Immature natural killer cell (primary cell): ENCODE measurements at regions not wholly inside any gene's neighbourhood (a gene's known extent, or its start where the extent isn't known, plus 50 kb on each side); places are given as distances from the start of the nearest gene placed in this dataset.

Source experiments
- DNase-seq, 3 donors: peaks; one replicate each; pipeline ENCODE4 v3.0.0; 2022; ENCODE audit warnings: mixed read lengths in 1 of 3
- H3K27ac Mint-ChIP-seq, 6 donors: one replicate each; pipeline ENCODE4 v1.8.0; 2020; ENCODE audit warnings: mixed read lengths in 6 of 6, mild to moderate bottlenecking in 5 of 6, inconsistent platforms in 4 of 6, moderate library complexity in 3 of 6
- H3K27me3 Mint-ChIP-seq, 3 donors: one replicate each; pipeline ENCODE4 v1.8.0; 2020 to 2021; ENCODE audit warnings: low read depth in 3 of 3, mild to moderate bottlenecking in 3 of 3, mixed read lengths in 3 of 3, moderate library complexity in 3 of 3, inconsistent platforms in 1 of 3
- H3K36me3 Mint-ChIP-seq, 3 donors: one replicate each; pipeline ENCODE4 v1.8.0; 2020; ENCODE audit warnings: mixed read lengths in 3 of 3, inconsistent platforms in 2 of 3, mild to moderate bottlenecking in 2 of 3
- H3K4me1 Mint-ChIP-seq, 2 donors: one replicate each; pipeline ENCODE4 v1.8.0; 2020; ENCODE audit warnings: inconsistent platforms in 2 of 2, mild to moderate bottlenecking in 2 of 2, mixed read lengths in 2 of 2, moderate library complexity in 1 of 2
- H3K4me3 Mint-ChIP-seq, 5 donors: one replicate each; pipeline ENCODE4 v1.8.0; 2020; ENCODE audit warnings: mild to moderate bottlenecking in 5 of 5, mixed read lengths in 5 of 5, inconsistent platforms in 3 of 5, moderate library complexity in 3 of 5
- H3K9me3 Mint-ChIP-seq, 6 donors: one replicate each; pipeline ENCODE4 v1.8.0; 2020; ENCODE audit warnings: mild to moderate bottlenecking in 6 of 6, mixed read lengths in 6 of 6, inconsistent platforms in 4 of 6, moderate library complexity in 3 of 6

DNA sequence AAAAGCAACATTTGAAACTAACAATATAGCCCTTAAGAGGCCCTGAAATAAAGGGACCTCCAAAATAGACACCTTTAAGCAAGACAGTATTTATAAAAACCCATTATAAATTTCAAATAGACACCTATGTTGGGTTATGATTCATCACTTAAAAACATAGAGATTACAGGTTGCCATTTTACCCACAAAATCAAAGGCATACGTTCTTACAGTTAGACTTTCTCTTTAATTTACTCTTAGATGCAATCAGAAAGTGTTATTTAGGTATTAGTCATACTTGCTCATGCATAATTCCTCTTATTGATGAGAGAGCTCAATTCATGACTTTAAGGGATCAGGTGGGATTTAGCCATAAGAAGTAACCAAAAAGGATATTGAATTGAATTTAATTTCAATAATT is 51.5 kb upstream of the TMEM200A start:
- H3K36me3 Mint-ChIP-seq, result no peaks in the 10 kb centered on the region
- no peak for DNase-seq
- H3K27ac Mint-ChIP-seq, result no peak overlapping the region
- H3K27me3 Mint-ChIP-seq, result peaks cover 5 to 8% (median 6%) of the 10 kb centered on the region in 3 donors
- H3K4me3 Mint-ChIP-seq, result no peak overlapping the region
- no peaks in the 10 kb centered on the region for H3K9me3 Mint-ChIP-seq
- H3K4me1 Mint-ChIP-seq, result no peaks in the 10 kb centered on the region

DNA sequence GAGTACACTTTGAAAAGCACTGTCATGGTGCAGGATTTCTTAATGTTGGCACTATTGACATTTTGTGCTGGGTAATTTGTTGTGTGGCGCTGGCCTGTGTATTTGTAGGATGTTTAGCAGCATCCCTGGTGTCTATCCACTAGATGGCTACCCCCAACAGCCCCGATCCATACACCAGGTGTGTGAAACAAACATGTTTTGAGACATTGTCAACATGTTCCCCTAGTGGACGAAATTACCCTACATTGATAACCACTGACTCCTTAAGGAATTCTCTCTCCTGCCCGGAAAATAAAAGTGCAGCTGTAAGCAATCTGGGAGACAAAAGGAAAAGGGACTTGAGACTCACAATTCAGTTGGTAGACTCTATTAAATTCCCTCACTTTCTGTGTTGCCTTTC is 52.6 kb upstream of the TMEM200A start:
- H3K9me3 Mint-ChIP-seq, result no peaks in the 10 kb centered on the region
- peaks cover 3 to 5% (median 3%) of the 10 kb centered on the region in 3 donors for H3K27me3 Mint-ChIP-seq
- H3K27ac Mint-ChIP-seq, result no peak overlapping the region
- H3K36me3 Mint-ChIP-seq, result no peaks in the 10 kb centered on the region
- DNase-seq, result no peak
- H3K4me1 Mint-ChIP-seq, result no peaks in the 10 kb centered on the region
- H3K4me3 Mint-ChIP-seq, result no peak overlapping the region

DNA sequence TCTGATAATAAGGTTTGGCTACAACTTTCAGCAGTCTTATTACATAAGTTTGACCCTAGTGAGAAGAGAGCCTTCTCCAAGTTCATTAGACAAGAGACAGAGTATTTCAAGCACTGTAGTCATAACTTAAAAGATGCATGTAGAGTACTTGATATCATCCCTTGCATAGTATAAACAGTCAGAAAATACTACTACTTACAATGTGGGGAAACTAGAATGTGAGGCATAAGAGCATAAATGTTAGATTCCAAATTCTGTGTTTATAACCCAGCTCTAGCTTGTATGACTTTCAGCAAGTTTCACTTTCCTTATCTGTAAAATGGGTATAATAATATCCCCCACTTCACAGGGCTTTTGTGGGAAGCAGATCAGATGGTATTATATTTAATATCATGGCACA is 56.8 kb upstream of the TMEM200A start:
- H3K4me3 Mint-ChIP-seq, result no peak overlapping the region
- peaks cover 0 to 5% (median 3%) of the 10 kb centered on the region in 3 donors for H3K27me3 Mint-ChIP-seq
- H3K36me3 Mint-ChIP-seq, result no peaks in the 10 kb centered on the region
- no peaks in the 10 kb centered on the region for H3K4me1 Mint-ChIP-seq
- no peak overlapping the region for H3K27ac Mint-ChIP-seq
- H3K9me3 Mint-ChIP-seq, result no peaks in the 10 kb centered on the region
- DNase-seq, result no peak

DNA sequence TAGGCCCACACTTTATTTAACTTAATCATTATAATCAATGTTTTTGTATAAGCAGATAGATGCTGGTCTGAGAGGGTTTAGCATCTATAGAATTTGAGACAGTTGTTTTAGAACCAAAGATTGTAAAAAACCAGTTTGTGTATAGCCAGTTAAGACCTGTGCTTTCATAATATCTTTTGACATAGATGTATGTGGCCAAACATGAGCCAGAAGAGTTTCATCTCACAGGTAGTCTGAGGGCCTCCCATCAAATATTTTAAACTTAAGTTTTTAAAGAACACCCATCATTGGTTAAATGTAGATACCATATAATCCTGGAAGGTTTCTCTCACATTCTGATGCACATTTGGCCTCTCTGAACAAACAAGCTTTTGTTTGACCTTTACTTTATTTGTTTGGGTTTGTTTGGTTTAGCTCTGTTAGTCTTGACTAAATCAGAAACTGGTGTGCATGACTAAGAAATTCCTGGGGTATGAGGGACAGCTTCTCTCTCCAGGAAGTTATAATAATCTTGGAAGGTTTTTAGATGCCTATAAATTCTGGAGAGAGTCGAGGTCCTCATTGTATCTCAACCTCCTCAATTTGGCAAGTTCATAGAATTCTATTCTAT is 58.0 kb upstream of the TMEM200A start:
- Mint-ChIP-seq H3K27ac (no peak overlapping the region), H3K27me3 (peaks cover 2 to 5% (median 3%) of the 10 kb centered on the region in 3 donors), H3K4me3 (no peak overlapping the region), H3K9me3 (peaks cover 0 to 2% (median 0%) of the 10 kb centered on the region in 6 donors), H3K36me3 (no peaks in the 10 kb centered on the region), H3K4me1 (no peaks in the 10 kb centered on the region)
- no peak for DNase-seq

DNA sequence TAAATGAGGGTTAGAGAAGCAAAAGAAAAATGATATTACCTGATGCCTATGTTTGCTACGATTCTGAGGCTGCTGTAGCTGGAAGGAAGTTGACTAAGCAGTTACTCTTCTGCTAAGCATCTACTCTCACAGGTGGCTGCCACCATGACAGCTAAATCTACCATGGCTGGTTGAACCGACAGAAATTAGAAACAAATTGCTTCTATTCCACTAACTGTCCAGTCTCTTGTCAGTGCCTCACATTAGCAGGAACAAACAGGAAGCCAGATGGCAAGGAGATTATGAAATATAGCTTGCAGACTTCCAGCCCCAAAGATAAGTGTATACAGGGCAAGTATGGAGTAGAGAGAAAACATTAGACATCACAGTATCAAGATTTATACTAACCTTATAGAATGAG is 59.4 kb upstream of the TMEM200A start:
- no peak for DNase-seq
- H3K36me3 Mint-ChIP-seq, result peaks cover 0 to 4% (median 0%) of the 10 kb centered on the region in 3 donors
- no peak overlapping the region for H3K4me3 Mint-ChIP-seq
- no peaks in the 10 kb centered on the region for H3K4me1 Mint-ChIP-seq
- no peak overlapping the region for H3K27ac Mint-ChIP-seq
- H3K27me3 Mint-ChIP-seq, result peaks cover under 1 to 4% (median 2%) of the 10 kb centered on the region in 3 donors
- H3K9me3 Mint-ChIP-seq, result peaks cover 0 to 2% (median 0%) of the 10 kb centered on the region in 6 donors

DNA sequence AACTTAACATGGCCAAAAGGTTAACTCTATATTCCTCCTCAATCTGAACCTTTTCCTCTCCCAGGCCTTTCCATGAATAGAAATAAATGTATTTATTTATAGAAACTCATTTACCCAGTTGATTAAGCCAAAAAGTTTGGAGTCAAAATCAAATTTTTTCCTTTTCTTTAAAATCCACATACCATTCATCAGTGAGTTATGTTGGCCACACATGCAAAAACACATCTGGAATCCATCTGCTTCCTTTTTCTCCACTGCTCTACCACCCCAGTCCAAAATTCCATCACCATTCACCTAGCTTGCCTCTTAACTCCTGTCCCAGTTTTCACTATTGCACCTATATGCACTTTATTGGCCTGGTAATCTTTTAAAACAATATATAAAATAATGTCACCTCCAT is 62.4 kb upstream of the TMEM200A start:
- no peak overlapping the region for H3K4me3 Mint-ChIP-seq
- H3K27ac Mint-ChIP-seq, result no peak overlapping the region
- H3K36me3 Mint-ChIP-seq, result peaks cover 0 to 7% (median 4%) of the 10 kb centered on the region in 3 donors
- H3K4me1 Mint-ChIP-seq, result no peaks in the 10 kb centered on the region
- no peak for DNase-seq
- H3K27me3 Mint-ChIP-seq, result peaks cover 0 to 2% (median 1%) of the 10 kb centered on the region in 3 donors
- peaks cover 0 to 2% (median 0%) of the 10 kb centered on the region in 6 donors for H3K9me3 Mint-ChIP-seq

DNA sequence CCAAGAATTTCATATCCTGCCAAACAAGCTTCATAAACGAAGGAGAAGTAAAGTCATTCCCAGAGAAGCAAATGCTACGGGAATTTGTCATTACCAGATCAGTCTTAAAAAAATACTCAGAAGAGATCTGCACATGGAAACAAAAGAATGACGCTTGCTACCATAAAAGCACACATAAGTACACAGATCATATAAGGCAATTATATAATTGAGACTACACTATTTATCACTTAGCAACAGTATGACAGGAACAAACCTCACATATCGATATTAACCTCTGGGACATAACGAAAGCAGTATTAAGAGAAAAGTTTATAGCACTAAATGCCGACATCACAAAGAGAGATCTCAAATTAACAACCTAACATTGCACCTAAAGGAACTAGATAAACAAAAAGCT is 67.6 kb upstream of the TMEM200A start:
- Mint-ChIP-seq H3K36me3 (peaks cover 0 to 13% (median 4%) of the 10 kb centered on the region in 3 donors), H3K27ac (no peak overlapping the region), H3K4me1 (no peaks in the 10 kb centered on the region), H3K9me3 (peaks cover 0 to 5% (median 1%) of the 10 kb centered on the region in 6 donors), H3K27me3 (peaks cover 2 to 9% (median 6%) of the 10 kb centered on the region in 3 donors), H3K4me3 (no peak overlapping the region)
- no peak for DNase-seq

DNA sequence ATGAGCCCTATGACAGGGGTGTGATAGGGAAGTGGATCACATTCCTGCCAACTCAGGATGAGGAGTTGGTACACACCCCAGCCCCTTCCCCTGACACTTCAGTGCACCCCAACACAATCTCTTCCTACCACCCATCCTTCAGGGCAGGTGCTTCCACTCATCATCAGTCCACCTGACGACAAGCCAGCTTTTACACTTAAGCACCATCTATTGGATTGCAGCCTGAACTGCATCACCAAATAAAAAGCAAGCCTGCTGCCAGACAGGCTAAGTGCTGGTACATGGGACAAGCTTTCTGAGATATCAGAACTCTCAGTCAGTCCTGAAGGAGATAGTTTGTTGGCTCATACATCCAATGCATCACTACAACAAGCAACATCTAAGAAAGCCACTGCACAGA is 69.0 kb upstream of the TMEM200A start:
- H3K4me3 Mint-ChIP-seq, result no peak overlapping the region
- peaks cover 2 to 7% (median 6%) of the 10 kb centered on the region in 3 donors for H3K27me3 Mint-ChIP-seq
- peaks cover 0 to 13% (median 0%) of the 10 kb centered on the region in 3 donors for H3K36me3 Mint-ChIP-seq
- H3K4me1 Mint-ChIP-seq, result no peaks in the 10 kb centered on the region
- H3K27ac Mint-ChIP-seq, result no peak overlapping the region
- DNase-seq, result no peak
- peaks cover 0 to 5% (median 1%) of the 10 kb centered on the region in 6 donors for H3K9me3 Mint-ChIP-seq

DNA sequence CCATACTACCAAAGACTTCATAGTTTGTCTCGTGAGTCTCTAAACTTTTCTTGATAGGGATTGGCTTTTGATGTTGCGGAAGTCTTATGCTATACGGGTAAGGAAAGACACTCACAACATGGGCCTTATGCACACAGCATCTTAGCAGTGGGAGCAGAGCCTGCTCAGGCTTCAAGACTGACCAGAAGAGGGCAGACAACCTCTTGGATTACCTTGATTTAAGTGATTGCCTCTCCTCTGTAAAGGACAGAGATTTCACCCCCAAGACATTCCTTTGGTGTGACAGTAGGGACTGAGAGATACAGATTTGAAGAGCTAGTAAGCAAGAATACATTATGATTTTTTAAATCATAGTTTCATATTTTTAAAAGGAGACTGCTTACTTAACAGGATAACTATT is 71.0 kb upstream of the SAMD3 start:
- H3K27me3 Mint-ChIP-seq, result peaks cover 2 to 7% (median 5%) of the 10 kb centered on the region in 3 donors
- peak; percentile 15 to 36 (median 19) for DNase-seq
- H3K36me3 Mint-ChIP-seq, result peaks cover 0 to 10% (median 0%) of the 10 kb centered on the region in 3 donors
- peaks cover 0 to 5% (median 1%) of the 10 kb centered on the region in 6 donors for H3K9me3 Mint-ChIP-seq
- no peak overlapping the region for H3K4me3 Mint-ChIP-seq
- no peak overlapping the region for H3K27ac Mint-ChIP-seq
- no peaks in the 10 kb centered on the region for H3K4me1 Mint-ChIP-seq

DNA sequence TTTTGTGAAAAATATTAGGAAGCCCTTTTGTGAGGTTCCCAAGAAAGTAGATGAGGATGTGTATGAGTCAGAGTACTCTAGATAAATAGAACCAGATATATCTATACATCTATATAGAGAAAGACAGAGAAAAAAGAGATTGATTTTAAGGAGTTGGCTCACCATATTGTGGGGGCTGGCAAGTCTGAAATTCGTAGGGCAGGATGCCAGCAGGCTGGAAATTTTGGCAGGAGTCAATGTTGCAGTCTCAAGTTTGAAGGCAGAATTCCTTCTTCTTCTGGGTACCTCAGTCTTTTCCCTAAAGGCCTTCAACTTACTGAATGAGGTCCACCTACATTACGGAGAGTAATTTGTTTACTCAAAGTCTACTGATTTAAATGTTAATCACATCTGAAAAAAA is 65.3 kb upstream of the SAMD3 start:
- no peak overlapping the region for H3K27ac Mint-ChIP-seq
- no peaks in the 10 kb centered on the region for H3K36me3 Mint-ChIP-seq
- no peak overlapping the region for H3K4me3 Mint-ChIP-seq
- H3K27me3 Mint-ChIP-seq, result no peaks in the 10 kb centered on the region
- no peaks in the 10 kb centered on the region for H3K4me1 Mint-ChIP-seq
- no peak for DNase-seq
- no peaks in the 10 kb centered on the region for H3K9me3 Mint-ChIP-seq

DNA sequence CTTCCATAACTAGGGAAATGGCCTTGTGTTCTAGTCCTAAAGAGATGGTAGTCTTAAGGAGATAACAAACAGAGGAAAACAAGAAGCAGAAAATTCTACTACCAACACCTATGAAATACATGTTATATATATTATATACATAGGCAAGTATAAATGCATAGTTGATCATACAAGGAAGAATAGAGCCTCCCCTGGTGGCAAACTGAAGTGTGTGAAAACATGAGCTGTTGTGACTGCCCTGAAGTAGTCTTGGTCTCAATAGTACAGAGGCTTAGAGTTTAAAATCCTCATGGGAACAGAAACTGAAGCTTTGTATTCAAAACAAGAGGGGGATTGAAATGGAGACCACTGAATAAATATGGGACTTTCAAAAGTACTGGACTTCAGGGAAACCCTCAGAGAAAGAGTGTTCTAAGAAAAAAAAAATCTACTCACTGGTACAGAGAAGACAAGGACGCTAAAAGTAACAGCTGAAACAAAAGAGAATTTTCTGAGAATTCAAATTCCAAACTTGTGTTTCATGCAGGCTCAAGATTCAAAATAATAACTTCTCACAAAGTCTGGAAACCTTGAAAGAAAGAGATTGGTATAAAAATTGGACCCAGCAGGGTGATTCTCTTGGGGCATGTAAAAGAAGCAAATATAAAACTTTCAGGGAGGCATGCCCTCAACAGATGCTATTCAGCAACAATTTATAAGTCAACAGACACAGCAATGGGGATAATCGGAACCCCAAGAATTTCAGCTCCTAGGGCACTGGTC is 59.7 kb upstream of the SAMD3 start:
- H3K4me3 Mint-ChIP-seq, result peak overlapping the region in 1 of 5 donors; percentile 29
- peaks cover 8 to 17% of the 10 kb centered on the region in 2 donors for H3K4me1 Mint-ChIP-seq
- peak overlapping the region in 3 of 6 donors; percentile 42 to 88 (median 70) for H3K27ac Mint-ChIP-seq
- peaks cover 0 to 2% (median 0%) of the 10 kb centered on the region in 6 donors for H3K9me3 Mint-ChIP-seq
- peaks cover 0 to 4% (median 4%) of the 10 kb centered on the region in 3 donors for H3K36me3 Mint-ChIP-seq
- H3K27me3 Mint-ChIP-seq, result peaks cover 0 to 3% (median under 1%) of the 10 kb centered on the region in 3 donors
- DNase-seq, result peak; percentile 39 to 59 (median 50)

DNA sequence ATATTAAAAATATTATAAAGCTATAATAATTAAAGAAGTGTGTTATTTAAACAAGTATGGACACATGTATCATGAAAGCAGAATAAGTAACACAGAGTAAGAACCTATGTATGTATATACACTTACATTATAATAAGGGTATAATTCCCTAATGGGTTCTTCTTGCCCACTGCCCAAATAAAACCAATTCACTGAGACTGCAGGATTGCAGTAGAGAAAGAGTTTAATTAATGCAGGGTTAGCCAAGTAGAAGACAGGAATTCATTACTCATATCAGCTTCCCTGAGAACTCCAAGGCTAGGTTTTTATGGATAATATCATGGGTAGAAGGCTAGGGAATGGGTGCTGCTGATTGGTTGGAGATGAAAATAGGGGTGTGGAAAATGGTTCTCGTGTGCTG is 53.8 kb upstream of the SAMD3 start:
- Mint-ChIP-seq H3K9me3 (peaks cover 18 to 43% (median 32%) of the 10 kb centered on the region in 6 donors), H3K4me3 (no peak overlapping the region), H3K27me3 (peaks cover 0 to 2% (median 1%) of the 10 kb centered on the region in 3 donors), H3K27ac (no peak overlapping the region), H3K4me1 (peaks cover 0 to 7% of the 10 kb centered on the region in 2 donors), H3K36me3 (peaks cover 19 to 42% (median 31%) of the 10 kb centered on the region in 3 donors)
- DNase-seq, result no peak

DNA sequence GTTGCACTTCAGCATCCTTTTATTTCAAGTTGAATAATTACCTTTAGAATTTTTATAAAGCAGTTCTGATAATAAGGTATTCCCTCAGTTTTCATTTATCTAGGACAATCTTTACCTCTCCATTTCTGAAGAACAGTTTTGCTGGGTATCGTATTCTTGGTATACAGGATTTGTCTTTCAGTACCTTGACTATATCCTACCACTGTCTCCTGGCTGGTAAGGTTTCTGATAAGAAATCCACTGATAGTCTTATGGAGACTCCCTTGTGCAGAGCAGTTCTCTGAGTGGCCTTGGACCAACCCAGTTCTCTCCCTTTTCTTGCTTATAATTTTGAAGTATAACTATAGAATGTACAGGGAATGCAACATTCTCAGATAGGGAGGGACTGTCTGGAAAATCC is 51.3 kb upstream of the SAMD3 start:
- H3K4me3 Mint-ChIP-seq, result no peak overlapping the region
- peaks cover 0 to 2% (median 1%) of the 10 kb centered on the region in 3 donors for H3K27me3 Mint-ChIP-seq
- H3K36me3 Mint-ChIP-seq, result peaks cover 24 to 47% (median 31%) of the 10 kb centered on the region in 3 donors
- H3K27ac Mint-ChIP-seq, result no peak overlapping the region
- peaks cover 22 to 47% (median 34%) of the 10 kb centered on the region in 6 donors for H3K9me3 Mint-ChIP-seq
- DNase-seq, result no peak
- H3K4me1 Mint-ChIP-seq, result no peaks in the 10 kb centered on the region
